NK-92 (cell line): ENCODE measurements at regions not wholly inside any gene's neighbourhood (a gene's known extent, or its start where the extent isn't known, plus 50 kb on each side); places are given as distances from the start of the nearest gene placed in this dataset.

Source experiments
- DNase-seq: peaks from one replicate; lab custom pipeline; 2025; ENCODE audit not compliant: unreplicated experiment; lab: John Stamatoyannopoulos, UW

GRCh38 chr11:127273593-127274327 lies 273.2 kb upstream of the KIRREL3 start:
- DNase-seq = no peak

- no peak for DNase-seq
These were observed 270.3 kb upstream of the KIRREL3 start for GRCh38 chr11:127270851-127271250.

GRCh38 chr11:127269911-127270310 lies 269.3 kb upstream of the KIRREL3 start:
- DNase-seq = no peak

GRCh38 chr11:127268932-127269331 lies 268.4 kb upstream of the KIRREL3 start:
- no peak for DNase-seq

GRCh38 chr11:127268521-127268920 lies 268.0 kb upstream of the KIRREL3 start:
- DNase-seq = no peak

- no peak for DNase-seq
These were observed 258.5 kb upstream of the KIRREL3 start for GRCh38 chr11:127259102-127259501.

- DNase-seq = no peak
These were observed 254.6 kb upstream of the KIRREL3 start for GRCh38 chr11:127255209-127255608.

- DNase-seq = no peak
These were observed 251.8 kb upstream of the KIRREL3 start for GRCh38 chr11:127252321-127252720.

- no peak for DNase-seq
These were observed 249.0 kb upstream of the KIRREL3 start for GRCh38 chr11:127249576-127249975.

GRCh38 chr11:127248476-127248875 lies 247.9 kb upstream of the KIRREL3 start:
- no peak for DNase-seq

GRCh38 chr11:127247261-127247851 lies 246.8 kb upstream of the KIRREL3 start:
- DNase-seq = no peak

GRCh38 chr11:127242676-127243075 lies 242.1 kb upstream of the KIRREL3 start:
- DNase-seq = no peak

- DNase-seq = no peak
These were observed 237.8 kb upstream of the KIRREL3 start for GRCh38 chr11:127238321-127238720.

- DNase-seq = no peak
These were observed 236.2 kb upstream of the KIRREL3 start for GRCh38 chr11:127236776-127237175.

GRCh38 chr11:127233998-127234397 lies 233.4 kb upstream of the KIRREL3 start:
- DNase-seq = no peak

GRCh38 chr11:127230392-127230791 lies 229.8 kb upstream of the KIRREL3 start:
- no peak for DNase-seq

- DNase-seq = no peak
These were observed 226.4 kb upstream of the KIRREL3 start for GRCh38 chr11:127226949-127227348.

- no peak for DNase-seq
These were observed 225.8 kb upstream of the KIRREL3 start for GRCh38 chr11:127226380-127226779.

- DNase-seq = no peak
These were observed 225.0 kb upstream of the KIRREL3 start for GRCh38 chr11:127225619-127226018.

GRCh38 chr11:127224276-127224675 lies 223.7 kb upstream of the KIRREL3 start:
- no peak for DNase-seq

- no peak for DNase-seq
These were observed 223.1 kb upstream of the KIRREL3 start for GRCh38 chr11:127223633-127224032.

- no peak for DNase-seq
These were observed 222.5 kb upstream of the KIRREL3 start for GRCh38 chr11:127223026-127223425.

- DNase-seq = no peak
These were observed 219.1 kb upstream of the KIRREL3 start for GRCh38 chr11:127219704-127220103.
